Osteoblast (primary cell): ENCODE measurements at regions not wholly inside any gene's neighbourhood (a gene's known extent, or its start where the extent isn't known, plus 50 kb on each side); places are given as distances from the start of the nearest gene placed in this dataset.

ENCODE experiments used
- DNase-seq: peaks from one replicate; pipeline ENCODE4 v3.0.0; 2011; ENCODE audit warnings: low spot score, mixed read lengths; ENCODE audit not compliant: insufficient read length; ENCODE audit errors: missing footprints
- H2AFZ ChIP-seq: 2 replicates; pipeline ENCODE4 v1.6.0; 2011; ENCODE audit warnings: mild to moderate bottlenecking, low read length
- H3K27ac ChIP-seq: 2 replicates; pipeline ENCODE4 v1.5.1; 2011; ENCODE audit warnings: mild to moderate bottlenecking, low read depth, low read length, moderate library complexity
- H3K27me3 ChIP-seq: 2 replicates; pipeline ENCODE4 v1.6.0; 2012; ENCODE audit warnings: mild to moderate bottlenecking, control low read depth, inconsistent platforms, low read length, moderate library complexity; ENCODE audit not compliant: insufficient read depth
- H3K36me3 ChIP-seq: 2 replicates; pipeline ENCODE4 v1.5.1; 2011; ENCODE audit warnings: mild to moderate bottlenecking, low read length, control low read depth, moderate library complexity; ENCODE audit not compliant: insufficient read depth
- H3K4me1 ChIP-seq: 2 replicates; pipeline ENCODE4 v1.5.1; 2011; ENCODE audit warnings: mild to moderate bottlenecking, low read length, control low read depth, moderate library complexity; ENCODE audit not compliant: insufficient read depth
- H3K4me2 ChIP-seq: 2 replicates; pipeline ENCODE4 v1.6.0; 2011; ENCODE audit warnings: mild to moderate bottlenecking, low read length; ENCODE audit not compliant: insufficient read depth
- H3K4me3 ChIP-seq: fragments of 200-600 bp; sonication (generic); 3 replicates; pipeline ENCODE4 v1.5.1; 2012; ENCODE audit warnings: mild to moderate bottlenecking, low read length, inconsistent platforms; ENCODE audit not compliant: insufficient read depth
- H3K79me2 ChIP-seq: 2 replicates; pipeline ENCODE4 v1.6.0; 2012; ENCODE audit warnings: mild to moderate bottlenecking, low read length, control low read depth, inconsistent platforms; ENCODE audit not compliant: insufficient read depth
- H3K9me3 ChIP-seq: 2 replicates; pipeline ENCODE4 v1.5.1; 2011; ENCODE audit warnings: low read depth, low read length, control low read depth
- H4K20me1 ChIP-seq: 2 replicates; pipeline ENCODE4 v1.6.0; 2012; ENCODE audit warnings: mild to moderate bottlenecking, low read length, control low read depth; ENCODE audit not compliant: insufficient read depth
- CTCF ChIP-seq: IDR thresholded peaks from 2 replicates; pipeline ENCODE4 v1.5.1; 2011; ENCODE audit warnings: mild to moderate bottlenecking, low read depth, low read length, moderate library complexity; ENCODE audit errors: extremely low read depth

GRCh38 chr3:88460369-88460768, 310.6 kb downstream of the C3orf38 start:
- Histone ChIP-seq H3K9me3 (no peaks in the 10 kb centered on the region), H2AFZ (no peak overlapping the region), H3K4me3 (no peak overlapping the region), H3K36me3 (no peaks in the 10 kb centered on the region), H3K27ac (no peak overlapping the region), H3K79me2 (no peaks in the 10 kb centered on the region), H3K27me3 (no peaks in the 10 kb centered on the region), H4K20me1 (no peaks in the 10 kb centered on the region), H3K4me2 (no peak overlapping the region), H3K4me1 (no peaks in the 10 kb centered on the region)
- no peak for DNase-seq
- no peak for TF ChIP-seq CTCF

GRCh38 chr3:88462230-88462629, 312.5 kb downstream of the C3orf38 start:
- Histone ChIP-seq H3K4me3 (no peak overlapping the region), H3K36me3 (no peaks in the 10 kb centered on the region), H3K27ac (no peak overlapping the region), H3K9me3 (no peaks in the 10 kb centered on the region), H2AFZ (no peak overlapping the region), H3K4me2 (no peak overlapping the region), H3K27me3 (no peaks in the 10 kb centered on the region), H3K79me2 (no peaks in the 10 kb centered on the region), H4K20me1 (no peaks in the 10 kb centered on the region), H3K4me1 (no peaks in the 10 kb centered on the region)
- peak; percentile 35 for DNase-seq
- TF ChIP-seq CTCF: no peak

GRCh38 chr3:88467191-88467590, 317.4 kb downstream of the C3orf38 start:
- H3K27me3 ChIP-seq: no peaks in the 10 kb centered on the region
- H3K36me3 ChIP-seq: no peaks in the 10 kb centered on the region
- H3K27ac ChIP-seq: no peak overlapping the region
- H3K4me1 ChIP-seq: no peaks in the 10 kb centered on the region
- TF ChIP-seq CTCF: no peak
- no peaks in the 10 kb centered on the region for H3K79me2 ChIP-seq
- no peak overlapping the region for H3K4me2 ChIP-seq
- DNase-seq: no peak
- no peaks in the 10 kb centered on the region for H3K9me3 ChIP-seq
- H4K20me1 ChIP-seq: no peaks in the 10 kb centered on the region
- H2AFZ ChIP-seq: no peak overlapping the region
- no peak overlapping the region for H3K4me3 ChIP-seq

- DNase-seq: no peak
- Histone ChIP-seq H3K4me1 (no peaks in the 10 kb centered on the region), H3K27ac (no peak overlapping the region), H3K4me2 (no peak overlapping the region), H3K4me3 (no peak overlapping the region), H3K36me3 (no peaks in the 10 kb centered on the region), H3K27me3 (no peaks in the 10 kb centered on the region), H3K79me2 (no peaks in the 10 kb centered on the region), H2AFZ (no peak overlapping the region), H4K20me1 (no peaks in the 10 kb centered on the region), H3K9me3 (no peaks in the 10 kb centered on the region)
- TF ChIP-seq CTCF: no peak
Measured at GRCh38 chr3:88469216-88469615, 319.5 kb downstream of the C3orf38 start.
